PC-3 (cell line): ENCODE measurements at regions not wholly inside any gene's neighbourhood (a gene's known extent, or its start where the extent isn't known, plus 50 kb on each side); places are given as distances from the start of the nearest gene placed in this dataset.

Experiments
- EZH2 ChIP-seq: fragments of 300-600 bp; sonication (generic); IDR thresholded peaks from one replicate; pipeline ENCODE4 v1.6.1; 2017; ENCODE audit warnings: antibody characterized with exemption, mild to moderate bottlenecking, low read length; ENCODE audit not compliant: unreplicated experiment
- TF ChIP-seq, protein P1 (sequence below): fragments of 300-600 bp; sonication (generic); conservative IDR thresholded peaks from 2 replicates; pipeline ENCODE4 v1.5.1; 2017; ENCODE audit warnings: antibody characterized with exemption, low read depth, mild to moderate bottlenecking, low read length

DNA sequence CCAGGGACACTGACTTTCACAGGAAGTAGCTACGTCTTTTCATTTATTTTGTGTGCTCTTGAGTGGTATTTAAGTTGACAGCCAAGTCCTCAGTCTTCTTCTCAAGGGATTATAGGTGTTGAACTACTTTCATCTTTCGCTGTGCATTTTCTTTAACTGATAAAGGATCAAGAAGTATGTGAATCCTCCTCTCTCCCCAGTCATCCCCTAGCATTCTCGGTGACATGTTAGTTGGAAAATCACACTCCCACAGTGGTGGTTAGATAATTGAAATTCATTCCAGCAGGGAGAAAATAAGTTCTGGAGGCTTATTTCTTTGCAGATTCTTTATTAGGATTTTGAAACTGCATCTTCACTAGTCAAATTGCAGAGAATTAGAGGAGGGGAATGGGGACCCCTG is 569.4 kb downstream of the MEI4 start:
- TF ChIP-seq, protein P1, sequence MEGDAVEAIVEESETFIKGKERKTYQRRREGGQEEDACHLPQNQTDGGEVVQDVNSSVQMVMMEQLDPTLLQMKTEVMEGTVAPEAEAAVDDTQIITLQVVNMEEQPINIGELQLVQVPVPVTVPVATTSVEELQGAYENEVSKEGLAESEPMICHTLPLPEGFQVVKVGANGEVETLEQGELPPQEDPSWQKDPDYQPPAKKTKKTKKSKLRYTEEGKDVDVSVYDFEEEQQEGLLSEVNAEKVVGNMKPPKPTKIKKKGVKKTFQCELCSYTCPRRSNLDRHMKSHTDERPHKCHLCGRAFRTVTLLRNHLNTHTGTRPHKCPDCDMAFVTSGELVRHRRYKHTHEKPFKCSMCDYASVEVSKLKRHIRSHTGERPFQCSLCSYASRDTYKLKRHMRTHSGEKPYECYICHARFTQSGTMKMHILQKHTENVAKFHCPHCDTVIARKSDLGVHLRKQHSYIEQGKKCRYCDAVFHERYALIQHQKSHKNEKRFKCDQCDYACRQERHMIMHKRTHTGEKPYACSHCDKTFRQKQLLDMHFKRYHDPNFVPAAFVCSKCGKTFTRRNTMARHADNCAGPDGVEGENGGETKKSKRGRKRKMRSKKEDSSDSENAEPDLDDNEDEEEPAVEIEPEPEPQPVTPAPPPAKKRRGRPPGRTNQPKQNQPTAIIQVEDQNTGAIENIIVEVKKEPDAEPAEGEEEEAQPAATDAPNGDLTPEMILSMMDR, result no peak
- no peak for TF ChIP-seq EZH2
